BJ (cell line): ENCODE measurements at regions not wholly inside any gene's neighbourhood (a gene's known extent, or its start where the extent isn't known, plus 50 kb on each side); places are given as distances from the start of the nearest gene placed in this dataset.

Source experiments
- CTCF ChIA-PET: fragments of 350-600 bp; formaldehyde crosslinking; extraction: SDS; loops from one replicate; lab custom pipeline; 2021; ENCODE audit warnings: antibody characterized with exemption, inconsistent platforms; lab: Yijun Ruan, JAX
- POLR2A ChIA-PET: fragments of 300-600 bp; sonication (Branson Sonifier 250); formaldehyde crosslinking; extraction: SDS; loops from one replicate; lab custom pipeline; 2021; ENCODE audit warnings: antibody characterized with exemption; lab: Charles Lee
- DNase-seq: peaks from one replicate; pipeline ENCODE4 v3.0.0-alpha.2; 2011; ENCODE audit warnings: low read depth
- H3K27me3 ChIP-seq: 2 replicates; pipeline ENCODE4 v1.6.0; 2011; ENCODE audit warnings: low read length; ENCODE audit not compliant: control insufficient read depth, insufficient read depth
- H3K36me3 ChIP-seq: 2 replicates; pipeline ENCODE4 v1.5.1; 2011; ENCODE audit warnings: low read length; ENCODE audit not compliant: control insufficient read depth, insufficient read depth
- H3K4me3 ChIP-seq: 2 replicates; pipeline ENCODE4 v1.5.1; 2011; ENCODE audit warnings: low read depth, mild to moderate bottlenecking, control low read depth, low read length
- TF ChIP-seq, protein P1 (sequence below): IDR thresholded peaks from 2 replicates; pipeline ENCODE4 v1.5.1; 2011; ENCODE audit warnings: low read depth, mild to moderate bottlenecking, control low read depth, inconsistent platforms, low read length, moderate library complexity; ENCODE audit not compliant: insufficient read depth

- H3K27me3 ChIP-seq, result no peaks in the 10 kb centered on the region
- TF ChIP-seq, protein P1, sequence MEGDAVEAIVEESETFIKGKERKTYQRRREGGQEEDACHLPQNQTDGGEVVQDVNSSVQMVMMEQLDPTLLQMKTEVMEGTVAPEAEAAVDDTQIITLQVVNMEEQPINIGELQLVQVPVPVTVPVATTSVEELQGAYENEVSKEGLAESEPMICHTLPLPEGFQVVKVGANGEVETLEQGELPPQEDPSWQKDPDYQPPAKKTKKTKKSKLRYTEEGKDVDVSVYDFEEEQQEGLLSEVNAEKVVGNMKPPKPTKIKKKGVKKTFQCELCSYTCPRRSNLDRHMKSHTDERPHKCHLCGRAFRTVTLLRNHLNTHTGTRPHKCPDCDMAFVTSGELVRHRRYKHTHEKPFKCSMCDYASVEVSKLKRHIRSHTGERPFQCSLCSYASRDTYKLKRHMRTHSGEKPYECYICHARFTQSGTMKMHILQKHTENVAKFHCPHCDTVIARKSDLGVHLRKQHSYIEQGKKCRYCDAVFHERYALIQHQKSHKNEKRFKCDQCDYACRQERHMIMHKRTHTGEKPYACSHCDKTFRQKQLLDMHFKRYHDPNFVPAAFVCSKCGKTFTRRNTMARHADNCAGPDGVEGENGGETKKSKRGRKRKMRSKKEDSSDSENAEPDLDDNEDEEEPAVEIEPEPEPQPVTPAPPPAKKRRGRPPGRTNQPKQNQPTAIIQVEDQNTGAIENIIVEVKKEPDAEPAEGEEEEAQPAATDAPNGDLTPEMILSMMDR, result no peak
- H3K4me3 ChIP-seq, result no peak overlapping the region
- POLR2A ChIA-PET, result no interaction called here
- DNase-seq, result no peak
- CTCF ChIA-PET, result no interaction called here
- no peaks in the 10 kb centered on the region for H3K36me3 ChIP-seq
These were observed 350.9 kb downstream of the SUCLA2 start for GRCh38 chr13:47650209-47650608.

GRCh38 chr13:47647001-47647400 lies 354.1 kb downstream of the SUCLA2 start:
- CTCF ChIA-PET, result no interaction called here

GRCh38 chr13:47646298-47646697 lies 354.8 kb downstream of the SUCLA2 start:
- TF ChIP-seq, protein P1, result no peak
- DNase-seq, result no peak
- CTCF ChIA-PET, result no interaction called here
- H3K4me3 ChIP-seq, result no peak overlapping the region
- no peaks in the 10 kb centered on the region for H3K36me3 ChIP-seq
- POLR2A ChIA-PET, result no interaction called here
- no peaks in the 10 kb centered on the region for H3K27me3 ChIP-seq

More at GRCh38 chr13:47647001-47647400, 354.1 kb downstream of the SUCLA2 start:
- POLR2A ChIA-PET, result no interaction called here
- no peak overlapping the region for H3K4me3 ChIP-seq
- DNase-seq, result no peak
- no peaks in the 10 kb centered on the region for H3K27me3 ChIP-seq
- no peaks in the 10 kb centered on the region for H3K36me3 ChIP-seq
- TF ChIP-seq, protein P1, result no peak

GRCh38 chr13:47639738-47640447 lies 361.2 kb downstream of the SUCLA2 start:
- DNase-seq, result no peak
- H3K27me3 ChIP-seq, result no peaks in the 10 kb centered on the region
- H3K4me3 ChIP-seq, result no peak overlapping the region
- TF ChIP-seq, protein P1, result no peak
- ChIA-PET POLR2A (no interaction called here), CTCF (no interaction called here)
- no peaks in the 10 kb centered on the region for H3K36me3 ChIP-seq

DNA sequence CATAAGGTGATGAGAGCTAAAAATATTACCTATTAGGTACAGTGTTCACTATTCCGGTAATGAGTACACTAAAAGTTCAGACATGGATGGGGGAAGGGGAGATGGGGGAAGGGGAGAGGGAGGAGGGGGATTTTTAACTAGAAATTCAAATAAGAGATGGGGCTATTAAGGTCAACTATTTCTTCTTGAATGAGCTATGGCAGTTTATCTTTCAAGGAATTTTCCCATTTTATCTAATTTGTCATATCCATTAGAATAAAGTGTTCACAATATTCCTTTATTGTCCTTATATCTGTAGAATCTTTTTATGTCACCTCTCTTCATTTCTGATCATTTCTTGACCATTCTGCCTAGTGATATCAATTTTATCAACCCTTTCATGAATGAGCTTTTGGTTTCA lies 362.4 kb downstream of the SUCLA2 start:
- ChIA-PET CTCF (no interaction called here), POLR2A (no interaction called here)
- no peaks in the 10 kb centered on the region for H3K27me3 ChIP-seq

More for the DNA sequence above, 362.4 kb downstream of the SUCLA2 start:
- TF ChIP-seq, protein P1, result no peak
- Histone ChIP-seq H3K36me3 (no peaks in the 10 kb centered on the region), H3K4me3 (no peak overlapping the region)
- DNase-seq, result no peak
